GM23338 (cell line): ENCODE measurements at regions not wholly inside any gene's neighbourhood (a gene's known extent, or its start where the extent isn't known, plus 50 kb on each side); places are given as distances from the start of the nearest gene placed in this dataset.

ENCODE experiments used
- ATAC-seq: fragments of 200-7000 bp; cut with Tn5 transposase; 3 replicates; pipeline ENCODE4 v1.9.1; 2020
- DNase-seq: peaks from one replicate; pipeline ENCODE4 v3.0.0-alpha.2; 2015; ENCODE audit warnings: low spot score
- H2AFZ ChIP-seq: fragments of 200-600 bp; sonication (generic); 2 replicates; pipeline ENCODE4 v1.8.0; 2016; ENCODE audit warnings: antibody characterized with exemption, mild to moderate bottlenecking, moderate library complexity
- H3F3A ChIP-seq: fragments of 200-600 bp; sonication (generic); replicated peaks from 2 replicates; pipeline ENCODE4 v1.8.0; 2017; ENCODE audit warnings: antibody characterized with exemption, mixed run types, low read depth
- H3K27ac ChIP-seq: fragments of 200-600 bp; sonication (generic); 2 replicates; pipeline ENCODE4 v1.6.1; 2016; ENCODE audit warnings: low read depth
- H3K27me3 ChIP-seq: fragments of 200-600 bp; sonication (generic); 2 replicates; pipeline ENCODE4 v1.8.0; 2016; ENCODE audit warnings: mild to moderate bottlenecking, mixed run types, moderate library complexity; ENCODE audit not compliant: insufficient read depth
- H3K36me3 ChIP-seq: fragments of 200-600 bp; sonication (generic); 2 replicates; pipeline ENCODE4 v1.8.0; 2016; ENCODE audit warnings: mild to moderate bottlenecking; ENCODE audit not compliant: insufficient read depth
- H3K4me1 ChIP-seq: fragments of 200-600 bp; sonication (generic); 2 replicates; pipeline ENCODE4 v1.8.0; 2016; ENCODE audit warnings: mild to moderate bottlenecking, moderate library complexity; ENCODE audit not compliant: insufficient read depth
- H3K4me2 ChIP-seq: fragments of 200-600 bp; sonication (generic); 2 replicates; pipeline ENCODE4 v1.7.1; 2017; ENCODE audit warnings: mixed run types
- H3K4me3 ChIP-seq: fragments of 200-600 bp; sonication (generic); 2 replicates; pipeline ENCODE4 v1.6.1; 2016; ENCODE audit warnings: mixed run types
- H3K79me2 ChIP-seq: fragments of 200-600 bp; sonication (generic); replicated peaks from 2 replicates; pipeline ENCODE4 v1.8.0; 2017; ENCODE audit warnings: mild to moderate bottlenecking; ENCODE audit not compliant: insufficient read depth
- H3K9me2 ChIP-seq: fragments of 200-600 bp; sonication (generic); 2 replicates; pipeline ENCODE4 v1.8.0; 2017; ENCODE audit not compliant: insufficient read depth
- H4K20me1 ChIP-seq: fragments of 200-600 bp; sonication (generic); replicated peaks from 2 replicates; pipeline ENCODE4 v1.8.0; 2017; ENCODE audit warnings: mild to moderate bottlenecking; ENCODE audit not compliant: insufficient read depth
- H3K27ac Mint-ChIP-seq: 2 replicates; pipeline ENCODE4 v1.8.0; 2020; ENCODE audit warnings: inconsistent platforms, mild to moderate bottlenecking, moderate library complexity, mixed read lengths
- H3K27me3 Mint-ChIP-seq: 3 replicates; pipeline ENCODE4 v1.8.0; 2022; ENCODE audit warnings: low read depth, mild to moderate bottlenecking, moderate library complexity, mixed read lengths, inconsistent platforms; ENCODE audit not compliant: insufficient read depth, poor library complexity
- H3K36me3 Mint-ChIP-seq: 3 replicates; pipeline ENCODE4 v1.8.0; 2021; ENCODE audit warnings: low read depth, mild to moderate bottlenecking, inconsistent platforms, moderate library complexity, mixed read lengths
- H3K4me1 Mint-ChIP-seq: 3 replicates; pipeline ENCODE4 v1.8.0; 2020; ENCODE audit warnings: mild to moderate bottlenecking, inconsistent platforms, mixed read lengths
- H3K4me3 Mint-ChIP-seq: 3 replicates; pipeline ENCODE4 v1.8.0; 2021; ENCODE audit warnings: moderate library complexity, mild to moderate bottlenecking, inconsistent platforms, mixed read lengths
- H3K9me3 Mint-ChIP-seq: 3 replicates; pipeline ENCODE4 v1.8.0; 2020; ENCODE audit warnings: moderate library complexity, mild to moderate bottlenecking, inconsistent platforms, mixed read lengths
- CREB1 ChIP-seq: fragments of 250-450 bp; sonication (Bioruptor Pico); IDR thresholded peaks from 2 replicates; pipeline ENCODE4 v1.5.0; 2020; ENCODE audit warnings: low read depth, mild to moderate bottlenecking, moderate library complexity
- EZH2 ChIP-seq: fragments of 200-600 bp; sonication (generic); IDR thresholded peaks from one replicate; pipeline ENCODE4 v1.8.0; 2017; ENCODE audit warnings: antibody characterized with exemption, mild to moderate bottlenecking, low read depth; ENCODE audit not compliant: unreplicated experiment
- EZH2phosphoT487 ChIP-seq: fragments of 200-600 bp; sonication (generic); IDR thresholded peaks from one replicate; pipeline ENCODE4 v1.8.1; 2018; ENCODE audit warnings: antibody characterized with exemption; ENCODE audit not compliant: unreplicated experiment
- JUNB ChIP-seq: IDR thresholded peaks from one replicate; pipeline ENCODE4 v1.6.1; 2016; ENCODE audit warnings: antibody characterized with exemption; ENCODE audit not compliant: unreplicated experiment
- NANOG ChIP-seq: IDR thresholded peaks from 2 replicates; pipeline ENCODE4 v1.6.1; 2016; ENCODE audit warnings: antibody characterized with exemption, borderline replicate concordance
- POLR2AphosphoS5 ChIP-seq: IDR thresholded peaks from 2 replicates; pipeline ENCODE4 v1.6.1; 2016; ENCODE audit warnings: antibody characterized with exemption, low read depth
- STAT1 ChIP-seq: IDR thresholded peaks from one replicate; pipeline ENCODE4 v1.6.1; 2016; ENCODE audit warnings: antibody characterized with exemption; ENCODE audit not compliant: unreplicated experiment
- ZNF114 ChIP-seq: fragments of 250-450 bp; sonication (Bioruptor Pico); IDR thresholded peaks from 2 replicates; pipeline ENCODE4 v1.5.0; 2020; ENCODE audit warnings: mild to moderate bottlenecking, moderate library complexity
- ZNF331 ChIP-seq: fragments of 250-450 bp; sonication (Bioruptor Pico); IDR thresholded peaks from 2 replicates; pipeline ENCODE4 v1.5.0; 2020; ENCODE audit warnings: low read depth, mild to moderate bottlenecking, moderate library complexity
- TF ChIP-seq, protein P1 (sequence below): fragments of 250-450 bp; sonication (Bioruptor Pico); IDR thresholded peaks from 2 replicates; pipeline ENCODE4 v1.5.0; 2020; ENCODE audit warnings: mild to moderate bottlenecking, moderate library complexity
- TF ChIP-seq, protein P2 (sequence below), 2 experiments: fragments of 200-600 bp in 1 of 2; sonication (generic) in 1 of 2; conservative IDR thresholded peaks; 2 replicates each; pipeline versions ENCODE4 v1.5.1 to v1.6.1; 2016 to 2017; ENCODE audit warnings: antibody characterized with exemption in 2 of 2, low read depth in 2 of 2, mild to moderate bottlenecking in 2 of 2, moderate library complexity in 1 of 2
- TF ChIP-seq, protein P3 (sequence below): IDR thresholded peaks from one replicate; pipeline ENCODE4 v1.6.1; 2018; ENCODE audit warnings: antibody characterized with exemption; ENCODE audit not compliant: unreplicated experiment
- TF ChIP-seq, protein P4 (sequence below): IDR thresholded peaks from 2 replicates; pipeline ENCODE4 v1.6.1; 2016; ENCODE audit warnings: antibody characterized with exemption

DNA sequence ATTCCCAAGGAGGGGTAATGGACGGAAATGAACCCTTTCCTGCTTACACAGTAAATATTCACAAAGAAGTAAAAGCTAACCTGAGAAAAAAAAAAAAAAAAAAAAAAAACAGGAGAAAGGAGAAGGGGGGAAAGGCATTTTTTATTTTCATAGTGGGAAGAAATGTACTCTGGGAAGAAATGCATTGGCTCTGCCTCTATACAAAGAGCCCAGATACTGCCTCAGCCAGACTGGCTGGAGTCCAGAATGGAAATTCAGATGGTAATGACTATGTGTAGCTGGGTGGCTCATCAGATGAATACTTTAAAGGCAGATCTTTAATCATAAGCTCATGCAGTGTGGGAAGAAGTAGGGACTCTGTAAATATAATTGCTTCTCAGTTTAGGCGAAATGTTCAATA, 124.9 kb upstream of the ZNF608 start:
- Mint-ChIP-seq H3K9me3 (peaks cover 11% of the 10 kb centered on the region; the same call in 2 of the 3 replicates), H3K27ac (no peak overlapping the region), H3K27me3 (peaks cover 2% of the 10 kb centered on the region), H3K4me1 (peaks cover 34% of the 10 kb centered on the region), H3K36me3 (peaks cover 13% of the 10 kb centered on the region; the same call in 2 of the 3 replicates), H3K4me3 (no peak overlapping the region)
- no peak for TF ChIP-seq ZNF114
- TF ChIP-seq, protein P1, sequence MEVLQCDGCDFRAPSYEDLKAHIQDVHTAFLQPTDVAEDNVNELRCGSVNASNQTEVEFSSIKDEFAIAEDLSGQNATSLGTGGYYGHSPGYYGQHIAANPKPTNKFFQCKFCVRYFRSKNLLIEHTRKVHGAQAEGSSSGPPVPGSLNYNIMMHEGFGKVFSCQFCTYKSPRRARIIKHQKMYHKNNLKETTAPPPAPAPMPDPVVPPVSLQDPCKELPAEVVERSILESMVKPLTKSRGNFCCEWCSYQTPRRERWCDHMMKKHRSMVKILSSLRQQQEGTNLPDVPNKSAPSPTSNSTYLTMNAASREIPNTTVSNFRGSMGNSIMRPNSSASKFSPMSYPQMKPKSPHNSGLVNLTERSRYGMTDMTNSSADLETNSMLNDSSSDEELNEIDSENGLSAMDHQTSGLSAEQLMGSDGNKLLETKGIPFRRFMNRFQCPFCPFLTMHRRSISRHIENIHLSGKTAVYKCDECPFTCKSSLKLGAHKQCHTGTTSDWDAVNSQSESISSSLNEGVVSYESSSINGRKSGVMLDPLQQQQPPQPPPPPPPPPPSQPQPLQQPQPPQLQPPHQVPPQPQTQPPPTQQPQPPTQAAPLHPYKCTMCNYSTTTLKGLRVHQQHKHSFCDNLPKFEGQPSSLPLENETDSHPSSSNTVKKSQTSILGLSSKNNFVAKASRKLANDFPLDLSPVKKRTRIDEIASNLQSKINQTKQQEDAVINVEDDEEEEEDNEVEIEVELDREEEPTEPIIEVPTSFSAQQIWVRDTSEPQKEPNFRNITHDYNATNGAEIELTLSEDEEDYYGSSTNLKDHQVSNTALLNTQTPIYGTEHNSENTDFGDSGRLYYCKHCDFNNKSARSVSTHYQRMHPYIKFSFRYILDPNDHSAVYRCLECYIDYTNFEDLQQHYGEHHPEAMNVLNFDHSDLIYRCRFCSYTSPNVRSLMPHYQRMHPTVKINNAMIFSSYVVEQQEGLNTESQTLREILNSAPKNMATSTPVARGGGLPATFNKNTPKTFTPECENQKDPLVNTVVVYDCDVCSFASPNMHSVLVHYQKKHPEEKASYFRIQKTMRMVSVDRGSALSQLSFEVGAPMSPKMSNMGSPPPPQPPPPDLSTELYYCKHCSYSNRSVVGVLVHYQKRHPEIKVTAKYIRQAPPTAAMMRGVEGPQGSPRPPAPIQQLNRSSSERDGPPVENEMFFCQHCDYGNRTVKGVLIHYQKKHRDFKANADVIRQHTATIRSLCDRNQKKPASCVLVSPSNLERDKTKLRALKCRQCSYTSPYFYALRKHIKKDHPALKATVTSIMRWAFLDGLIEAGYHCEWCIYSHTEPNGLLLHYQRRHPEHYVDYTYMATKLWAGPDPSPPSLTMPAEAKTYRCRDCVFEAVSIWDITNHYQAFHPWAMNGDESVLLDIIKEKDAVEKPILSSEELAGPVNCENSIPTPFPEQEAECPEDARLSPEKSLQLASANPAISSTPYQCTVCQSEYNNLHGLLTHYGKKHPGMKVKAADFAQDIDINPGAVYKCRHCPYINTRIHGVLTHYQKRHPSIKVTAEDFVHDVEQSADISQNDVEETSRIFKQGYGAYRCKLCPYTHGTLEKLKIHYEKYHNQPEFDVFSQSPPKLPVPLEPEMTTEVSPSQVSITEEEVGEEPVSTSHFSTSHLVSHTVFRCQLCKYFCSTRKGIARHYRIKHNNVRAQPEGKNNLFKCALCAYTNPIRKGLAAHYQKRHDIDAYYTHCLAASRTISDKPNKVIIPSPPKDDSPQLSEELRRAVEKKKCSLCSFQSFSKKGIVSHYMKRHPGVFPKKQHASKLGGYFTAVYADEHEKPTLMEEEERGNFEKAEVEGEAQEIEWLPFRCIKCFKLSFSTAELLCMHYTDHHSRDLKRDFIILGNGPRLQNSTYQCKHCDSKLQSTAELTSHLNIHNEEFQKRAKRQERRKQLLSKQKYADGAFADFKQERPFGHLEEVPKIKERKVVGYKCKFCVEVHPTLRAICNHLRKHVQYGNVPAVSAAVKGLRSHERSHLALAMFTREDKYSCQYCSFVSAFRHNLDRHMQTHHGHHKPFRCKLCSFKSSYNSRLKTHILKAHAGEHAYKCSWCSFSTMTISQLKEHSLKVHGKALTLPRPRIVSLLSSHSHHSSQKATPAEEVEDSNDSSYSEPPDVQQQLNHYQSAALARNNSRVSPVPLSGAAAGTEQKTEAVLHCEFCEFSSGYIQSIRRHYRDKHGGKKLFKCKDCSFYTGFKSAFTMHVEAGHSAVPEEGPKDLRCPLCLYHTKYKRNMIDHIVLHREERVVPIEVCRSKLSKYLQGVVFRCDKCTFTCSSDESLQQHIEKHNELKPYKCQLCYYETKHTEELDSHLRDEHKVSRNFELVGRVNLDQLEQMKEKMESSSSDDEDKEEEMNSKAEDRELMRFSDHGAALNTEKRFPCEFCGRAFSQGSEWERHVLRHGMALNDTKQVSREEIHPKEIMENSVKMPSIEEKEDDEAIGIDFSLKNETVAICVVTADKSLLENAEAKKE (CRISPR knock-in tag) = no peak
- TF ChIP-seq JUNB = no peak
- TF ChIP-seq, protein P2, sequence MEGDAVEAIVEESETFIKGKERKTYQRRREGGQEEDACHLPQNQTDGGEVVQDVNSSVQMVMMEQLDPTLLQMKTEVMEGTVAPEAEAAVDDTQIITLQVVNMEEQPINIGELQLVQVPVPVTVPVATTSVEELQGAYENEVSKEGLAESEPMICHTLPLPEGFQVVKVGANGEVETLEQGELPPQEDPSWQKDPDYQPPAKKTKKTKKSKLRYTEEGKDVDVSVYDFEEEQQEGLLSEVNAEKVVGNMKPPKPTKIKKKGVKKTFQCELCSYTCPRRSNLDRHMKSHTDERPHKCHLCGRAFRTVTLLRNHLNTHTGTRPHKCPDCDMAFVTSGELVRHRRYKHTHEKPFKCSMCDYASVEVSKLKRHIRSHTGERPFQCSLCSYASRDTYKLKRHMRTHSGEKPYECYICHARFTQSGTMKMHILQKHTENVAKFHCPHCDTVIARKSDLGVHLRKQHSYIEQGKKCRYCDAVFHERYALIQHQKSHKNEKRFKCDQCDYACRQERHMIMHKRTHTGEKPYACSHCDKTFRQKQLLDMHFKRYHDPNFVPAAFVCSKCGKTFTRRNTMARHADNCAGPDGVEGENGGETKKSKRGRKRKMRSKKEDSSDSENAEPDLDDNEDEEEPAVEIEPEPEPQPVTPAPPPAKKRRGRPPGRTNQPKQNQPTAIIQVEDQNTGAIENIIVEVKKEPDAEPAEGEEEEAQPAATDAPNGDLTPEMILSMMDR (conservative IDR thresholded peaks at IDR 0.05; ENCODE audit: low read depth in 2 of 2) = no peak
- TF ChIP-seq, protein P3, sequence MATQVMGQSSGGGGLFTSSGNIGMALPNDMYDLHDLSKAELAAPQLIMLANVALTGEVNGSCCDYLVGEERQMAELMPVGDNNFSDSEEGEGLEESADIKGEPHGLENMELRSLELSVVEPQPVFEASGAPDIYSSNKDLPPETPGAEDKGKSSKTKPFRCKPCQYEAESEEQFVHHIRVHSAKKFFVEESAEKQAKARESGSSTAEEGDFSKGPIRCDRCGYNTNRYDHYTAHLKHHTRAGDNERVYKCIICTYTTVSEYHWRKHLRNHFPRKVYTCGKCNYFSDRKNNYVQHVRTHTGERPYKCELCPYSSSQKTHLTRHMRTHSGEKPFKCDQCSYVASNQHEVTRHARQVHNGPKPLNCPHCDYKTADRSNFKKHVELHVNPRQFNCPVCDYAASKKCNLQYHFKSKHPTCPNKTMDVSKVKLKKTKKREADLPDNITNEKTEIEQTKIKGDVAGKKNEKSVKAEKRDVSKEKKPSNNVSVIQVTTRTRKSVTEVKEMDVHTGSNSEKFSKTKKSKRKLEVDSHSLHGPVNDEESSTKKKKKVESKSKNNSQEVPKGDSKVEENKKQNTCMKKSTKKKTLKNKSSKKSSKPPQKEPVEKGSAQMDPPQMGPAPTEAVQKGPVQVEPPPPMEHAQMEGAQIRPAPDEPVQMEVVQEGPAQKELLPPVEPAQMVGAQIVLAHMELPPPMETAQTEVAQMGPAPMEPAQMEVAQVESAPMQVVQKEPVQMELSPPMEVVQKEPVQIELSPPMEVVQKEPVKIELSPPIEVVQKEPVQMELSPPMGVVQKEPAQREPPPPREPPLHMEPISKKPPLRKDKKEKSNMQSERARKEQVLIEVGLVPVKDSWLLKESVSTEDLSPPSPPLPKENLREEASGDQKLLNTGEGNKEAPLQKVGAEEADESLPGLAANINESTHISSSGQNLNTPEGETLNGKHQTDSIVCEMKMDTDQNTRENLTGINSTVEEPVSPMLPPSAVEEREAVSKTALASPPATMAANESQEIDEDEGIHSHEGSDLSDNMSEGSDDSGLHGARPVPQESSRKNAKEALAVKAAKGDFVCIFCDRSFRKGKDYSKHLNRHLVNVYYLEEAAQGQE = no peak
- TF ChIP-seq ZNF331 (CRISPR knock-in tag) = no peak
- TF ChIP-seq CREB1 = no peak
- no peak for TF ChIP-seq POLR2AphosphoS5
- TF ChIP-seq EZH2phosphoT487 = no peak
- TF ChIP-seq NANOG = no peak
- no peak for TF ChIP-seq EZH2
- TF ChIP-seq, protein P4, sequence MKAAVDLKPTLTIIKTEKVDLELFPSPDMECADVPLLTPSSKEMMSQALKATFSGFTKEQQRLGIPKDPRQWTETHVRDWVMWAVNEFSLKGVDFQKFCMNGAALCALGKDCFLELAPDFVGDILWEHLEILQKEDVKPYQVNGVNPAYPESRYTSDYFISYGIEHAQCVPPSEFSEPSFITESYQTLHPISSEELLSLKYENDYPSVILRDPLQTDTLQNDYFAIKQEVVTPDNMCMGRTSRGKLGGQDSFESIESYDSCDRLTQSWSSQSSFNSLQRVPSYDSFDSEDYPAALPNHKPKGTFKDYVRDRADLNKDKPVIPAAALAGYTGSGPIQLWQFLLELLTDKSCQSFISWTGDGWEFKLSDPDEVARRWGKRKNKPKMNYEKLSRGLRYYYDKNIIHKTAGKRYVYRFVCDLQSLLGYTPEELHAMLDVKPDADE = no peak
- TF ChIP-seq STAT1 = no peak
- ATAC-seq = no peak
- Histone ChIP-seq H3K4me3 (no peak overlapping the region), H4K20me1 (no peaks in the 10 kb centered on the region), H3K36me3 (no peaks in the 10 kb centered on the region), H3K4me1 (peaks cover 25% of the 10 kb centered on the region), H2AFZ (no peak overlapping the region), H3K27me3 (no peaks in the 10 kb centered on the region), H3K27ac (no peak overlapping the region), H3K4me2 (no peak overlapping the region), H3K9me2 (no peaks in the 10 kb centered on the region), H3K79me2 (no peaks in the 10 kb centered on the region), H3F3A (no peaks in the 10 kb centered on the region)
- DNase-seq = no peak
